Neural crest cell (in vitro differentiated cells): ENCODE measurements at regions not wholly inside any gene's neighbourhood (a gene's known extent, or its start where the extent isn't known, plus 50 kb on each side); places are given as distances from the start of the nearest gene placed in this dataset.

Experiments
- DNase-seq: peaks from one replicate; pipeline ENCODE4 v3.0.0; 2021; ENCODE audit warnings: low read depth, mixed read lengths, low spot score
- H3K27ac Mint-ChIP-seq: one replicate; pipeline ENCODE4 v1.8.0; 2021; ENCODE audit warnings: mild to moderate bottlenecking, mixed read lengths; ENCODE audit not compliant: unreplicated experiment
- H3K27me3 Mint-ChIP-seq: 2 replicates; pipeline ENCODE4 v1.8.0; 2021; ENCODE audit warnings: low read depth, mild to moderate bottlenecking, mixed read lengths
- H3K36me3 Mint-ChIP-seq: 2 replicates; pipeline ENCODE4 v1.8.0; 2021; ENCODE audit warnings: low read depth, mild to moderate bottlenecking, mixed read lengths
- H3K4me1 Mint-ChIP-seq: 2 replicates; pipeline ENCODE4 v1.8.0; 2021; ENCODE audit warnings: mixed read lengths
- H3K4me3 Mint-ChIP-seq: one replicate; pipeline ENCODE4 v1.8.0; 2021; ENCODE audit warnings: mild to moderate bottlenecking, mixed read lengths
- H3K9me3 Mint-ChIP-seq: 2 replicates; pipeline ENCODE4 v1.8.0; 2021; ENCODE audit warnings: mixed read lengths
- TF ChIP-seq, protein P1 (sequence below): fragments of 200-600 bp; sonication (generic); conservative IDR thresholded peaks from 2 replicates; pipeline ENCODE4 v1.5.0; 2021; ENCODE audit warnings: antibody characterized with exemption, mild to moderate bottlenecking

DNA sequence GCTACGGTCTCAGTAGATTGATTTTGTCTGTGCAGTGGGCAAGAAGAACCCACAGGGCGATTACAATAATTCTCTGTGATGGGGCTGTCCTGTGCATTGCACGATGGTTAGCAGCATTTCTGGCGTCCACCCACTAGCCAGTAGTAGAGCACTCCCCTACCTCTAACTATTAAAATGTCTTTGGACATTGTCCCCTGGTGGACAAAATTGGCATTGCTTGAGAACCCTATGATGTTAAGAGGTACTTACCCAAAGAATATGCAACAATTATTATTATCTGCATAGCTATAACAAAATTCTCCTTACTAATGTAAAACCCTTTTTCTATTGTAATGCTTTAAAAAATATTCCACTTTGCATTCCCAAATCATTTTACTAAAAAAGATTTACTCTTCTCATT is 109.5 kb upstream of the VCX3A start:
- TF ChIP-seq, protein P1, sequence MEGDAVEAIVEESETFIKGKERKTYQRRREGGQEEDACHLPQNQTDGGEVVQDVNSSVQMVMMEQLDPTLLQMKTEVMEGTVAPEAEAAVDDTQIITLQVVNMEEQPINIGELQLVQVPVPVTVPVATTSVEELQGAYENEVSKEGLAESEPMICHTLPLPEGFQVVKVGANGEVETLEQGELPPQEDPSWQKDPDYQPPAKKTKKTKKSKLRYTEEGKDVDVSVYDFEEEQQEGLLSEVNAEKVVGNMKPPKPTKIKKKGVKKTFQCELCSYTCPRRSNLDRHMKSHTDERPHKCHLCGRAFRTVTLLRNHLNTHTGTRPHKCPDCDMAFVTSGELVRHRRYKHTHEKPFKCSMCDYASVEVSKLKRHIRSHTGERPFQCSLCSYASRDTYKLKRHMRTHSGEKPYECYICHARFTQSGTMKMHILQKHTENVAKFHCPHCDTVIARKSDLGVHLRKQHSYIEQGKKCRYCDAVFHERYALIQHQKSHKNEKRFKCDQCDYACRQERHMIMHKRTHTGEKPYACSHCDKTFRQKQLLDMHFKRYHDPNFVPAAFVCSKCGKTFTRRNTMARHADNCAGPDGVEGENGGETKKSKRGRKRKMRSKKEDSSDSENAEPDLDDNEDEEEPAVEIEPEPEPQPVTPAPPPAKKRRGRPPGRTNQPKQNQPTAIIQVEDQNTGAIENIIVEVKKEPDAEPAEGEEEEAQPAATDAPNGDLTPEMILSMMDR: peak; percentile 53
- Mint-ChIP-seq H3K36me3 (peaks cover 7% of the 10 kb centered on the region), H3K4me1 (peaks cover 4% of the 10 kb centered on the region), H3K4me3 (no peak overlapping the region), H3K27me3 (no peaks in the 10 kb centered on the region), H3K9me3 (peaks cover 10% of the 10 kb centered on the region), H3K27ac (no peak overlapping the region)
- no peak for DNase-seq

DNA sequence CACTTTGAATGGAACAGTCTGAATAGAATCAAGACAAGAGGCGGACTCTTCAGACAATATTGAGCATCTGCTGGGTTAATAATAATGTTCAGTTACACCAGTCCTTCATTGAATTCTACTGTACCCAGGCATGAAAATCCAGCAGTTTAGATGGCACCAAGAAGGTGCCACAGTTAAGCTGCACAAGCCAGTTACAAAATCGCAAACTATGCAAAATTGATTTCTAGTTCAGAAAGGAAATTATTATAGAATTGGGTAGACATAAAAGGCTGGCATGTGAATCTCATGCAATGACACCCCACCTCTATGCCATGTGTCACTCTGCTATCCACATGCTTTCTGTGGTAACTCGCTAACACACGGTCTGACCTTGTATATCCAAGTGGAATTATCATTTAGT is 105.8 kb upstream of the VCX3A start:
- peaks cover 13% of the 10 kb centered on the region for H3K9me3 Mint-ChIP-seq
- no peaks in the 10 kb centered on the region for H3K27me3 Mint-ChIP-seq
- TF ChIP-seq, protein P1: no peak
- no peak overlapping the region for H3K4me3 Mint-ChIP-seq
- H3K27ac Mint-ChIP-seq: no peak overlapping the region
- DNase-seq: no peak
- peaks cover 6% of the 10 kb centered on the region for H3K36me3 Mint-ChIP-seq
- H3K4me1 Mint-ChIP-seq: no peaks in the 10 kb centered on the region

DNA sequence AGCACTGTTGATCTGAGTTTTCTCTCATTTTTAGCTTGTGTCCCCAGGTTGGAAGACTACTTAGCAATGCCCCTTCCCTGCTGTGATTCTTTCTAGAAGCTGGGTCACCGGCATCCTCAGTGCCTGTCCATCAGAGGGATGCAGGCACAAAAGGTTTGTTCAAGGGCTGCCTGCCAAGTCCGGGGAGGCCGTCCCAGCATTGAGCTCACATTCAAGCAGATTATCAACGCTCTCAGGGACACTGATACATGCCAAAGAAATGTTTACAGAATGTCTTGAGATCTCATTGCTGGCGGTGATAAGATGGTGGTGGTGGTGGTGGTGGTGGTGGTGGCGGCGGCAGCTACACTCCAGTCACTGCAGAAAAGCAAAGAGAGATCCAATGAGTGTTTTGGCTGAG is 79.6 kb upstream of the VCX3A start:
- Mint-ChIP-seq H3K27me3 (no peaks in the 10 kb centered on the region), H3K36me3 (peaks cover under 1% of the 10 kb centered on the region), H3K9me3 (peaks cover 5% of the 10 kb centered on the region), H3K27ac (no peak overlapping the region), H3K4me3 (no peak overlapping the region), H3K4me1 (no peaks in the 10 kb centered on the region)
- TF ChIP-seq, protein P1: no peak
- no peak for DNase-seq

DNA sequence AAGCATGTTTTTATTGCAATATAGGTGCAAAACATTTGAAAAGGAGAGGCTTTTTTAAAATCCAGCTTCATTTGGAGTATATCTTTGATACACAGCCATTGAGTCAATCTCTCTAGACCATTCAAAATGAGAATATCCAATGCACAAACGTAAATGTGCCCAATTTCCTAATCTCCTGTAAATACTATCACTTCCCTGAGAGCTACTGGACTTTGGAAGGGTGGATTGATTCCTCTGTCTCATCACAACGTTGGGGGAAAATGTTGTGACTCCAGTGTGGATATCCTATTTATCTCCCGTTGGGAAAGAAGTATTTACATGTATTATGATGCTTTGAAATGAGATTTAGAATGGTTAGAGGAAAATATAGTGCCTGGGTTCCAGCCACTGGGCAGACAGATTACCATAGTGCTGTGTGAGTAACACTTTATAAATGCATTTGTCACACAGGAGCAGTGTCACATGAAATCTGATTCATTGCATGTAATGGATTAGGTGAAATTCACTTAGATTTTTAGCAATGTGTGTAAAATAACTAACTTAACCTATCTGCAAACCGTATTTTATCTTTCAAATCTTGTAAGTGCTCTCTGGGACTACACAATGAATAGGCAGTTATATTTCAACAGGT is 64.4 kb upstream of the VCX3A start:
- no peak overlapping the region for H3K27ac Mint-ChIP-seq
- no peak overlapping the region for H3K4me3 Mint-ChIP-seq
- DNase-seq: no peak
- peaks cover 12% of the 10 kb centered on the region for H3K36me3 Mint-ChIP-seq
- H3K4me1 Mint-ChIP-seq: no peaks in the 10 kb centered on the region
- H3K9me3 Mint-ChIP-seq: peaks cover 16% of the 10 kb centered on the region
- H3K27me3 Mint-ChIP-seq: no peaks in the 10 kb centered on the region
- TF ChIP-seq, protein P1: no peak
